AML-193 (cell line): ENCODE measurements at regions not wholly inside any gene's neighbourhood (a gene's known extent, or its start where the extent isn't known, plus 50 kb on each side); places are given as distances from the start of the nearest gene placed in this dataset.
"Not testable (repeated sequence)": the region's sequence is repeated elsewhere in the genome, so short reads cannot be mapped to it uniquely, and the experiment has no call there.

ENCODE experiments used
- DNase-seq, 2 experiments: peaks; one replicate each; lab custom pipeline; 2025; lab: John Stamatoyannopoulos, UW

GRCh38 chr3:106457281-106458180, 588.7 kb upstream of the CBLB start:
- peak; percentile 13 to 27 for DNase-seq

- no peak for DNase-seq
These were observed 590.1 kb upstream of the CBLB start for GRCh38 chr3:106458952-106459351.

GRCh38 chr3:106466881-106467280, 598.1 kb upstream of the CBLB start:
- no peak for DNase-seq

GRCh38 chr3:106473576-106474475, 605.0 kb upstream of the CBLB start:
- no peak for DNase-seq

- DNase-seq: no peak
These were observed 613.6 kb upstream of the CBLB start for GRCh38 chr3:106482451-106482850.

GRCh38 chr3:106485217-106485616, 616.4 kb upstream of the CBLB start:
- DNase-seq: no peak

- DNase-seq: no peak
These were observed 617.0 kb upstream of the CBLB start for GRCh38 chr3:106485802-106486201.

- DNase-seq: not testable (repeated sequence)
These were observed 618.3 kb upstream of the CBLB start for GRCh38 chr3:106486945-106487639.

- DNase-seq: no peak
These were observed 619.5 kb upstream of the CBLB start for GRCh38 chr3:106488331-106488730.

- no peak for DNase-seq
These were observed 623.0 kb upstream of the CBLB start for GRCh38 chr3:106491796-106492195.

- DNase-seq: no peak
These were observed 639.6 kb upstream of the CBLB start for GRCh38 chr3:106508331-106508893.

GRCh38 chr3:106510206-106510605, 641.4 kb upstream of the CBLB start:
- no peak for DNase-seq

- no peak for DNase-seq
These were observed 644.0 kb upstream of the CBLB start for GRCh38 chr3:106512846-106513245.

GRCh38 chr3:106514431-106514830, 645.6 kb upstream of the CBLB start:
- DNase-seq: no peak

GRCh38 chr3:106518516-106518915, 649.7 kb upstream of the CBLB start:
- no peak for DNase-seq

- DNase-seq: no peak
These were observed 653.6 kb upstream of the CBLB start for GRCh38 chr3:106522397-106522796.

- no peak for DNase-seq
These were observed 660.1 kb upstream of the CBLB start for GRCh38 chr3:106528932-106529331.

GRCh38 chr3:106529738-106530137, 660.9 kb upstream of the CBLB start:
- no peak for DNase-seq

GRCh38 chr3:106530367-106530766, 661.6 kb upstream of the CBLB start:
- DNase-seq: peak in 1 of 2 experiments; percentile 5

GRCh38 chr3:106531771-106532329, 663.0 kb upstream of the CBLB start:
- DNase-seq: not testable (repeated sequence)

GRCh38 chr3:106533093-106533787, 664.4 kb upstream of the CBLB start:
- DNase-seq: no peak
